Fibroblast of peridontal ligament (primary cell): ENCODE measurements at regions not wholly inside any gene's neighbourhood (a gene's known extent, or its start where the extent isn't known, plus 50 kb on each side); places are given as distances from the start of the nearest gene placed in this dataset.

Source experiments
- DNase-seq: peaks from one replicate; pipeline ENCODE4 v3.0.0-alpha.2; 2010; ENCODE audit errors: extremely low read depth

DNA sequence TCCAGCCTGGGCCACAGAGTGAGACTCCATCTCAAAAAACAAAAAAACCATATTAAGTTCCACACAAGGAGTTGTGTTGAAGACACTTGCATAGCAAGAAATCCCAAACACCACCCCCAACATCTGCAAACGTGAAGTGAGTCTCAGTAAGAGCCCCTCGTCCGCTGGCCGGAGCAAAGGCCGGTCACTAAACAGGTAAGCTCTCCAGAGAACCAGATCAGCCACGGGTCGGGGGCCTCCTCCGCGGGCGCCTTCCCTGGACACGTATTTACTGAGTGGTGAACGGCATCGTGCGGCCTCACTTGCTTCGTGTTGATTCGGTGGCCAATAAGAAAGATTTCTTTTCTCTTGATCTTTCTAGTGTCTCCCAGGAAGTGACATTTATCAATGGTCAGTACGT, 93.6 kb downstream of the MRPL36 start:
- DNase-seq, result no peak

GRCh38 chr5:1704676-1705075, 95.0 kb downstream of the MRPL36 start:
- DNase-seq, result no peak

GRCh38 chr5:1704266-1704665, 95.4 kb downstream of the MRPL36 start:
- DNase-seq, result no peak

DNA sequence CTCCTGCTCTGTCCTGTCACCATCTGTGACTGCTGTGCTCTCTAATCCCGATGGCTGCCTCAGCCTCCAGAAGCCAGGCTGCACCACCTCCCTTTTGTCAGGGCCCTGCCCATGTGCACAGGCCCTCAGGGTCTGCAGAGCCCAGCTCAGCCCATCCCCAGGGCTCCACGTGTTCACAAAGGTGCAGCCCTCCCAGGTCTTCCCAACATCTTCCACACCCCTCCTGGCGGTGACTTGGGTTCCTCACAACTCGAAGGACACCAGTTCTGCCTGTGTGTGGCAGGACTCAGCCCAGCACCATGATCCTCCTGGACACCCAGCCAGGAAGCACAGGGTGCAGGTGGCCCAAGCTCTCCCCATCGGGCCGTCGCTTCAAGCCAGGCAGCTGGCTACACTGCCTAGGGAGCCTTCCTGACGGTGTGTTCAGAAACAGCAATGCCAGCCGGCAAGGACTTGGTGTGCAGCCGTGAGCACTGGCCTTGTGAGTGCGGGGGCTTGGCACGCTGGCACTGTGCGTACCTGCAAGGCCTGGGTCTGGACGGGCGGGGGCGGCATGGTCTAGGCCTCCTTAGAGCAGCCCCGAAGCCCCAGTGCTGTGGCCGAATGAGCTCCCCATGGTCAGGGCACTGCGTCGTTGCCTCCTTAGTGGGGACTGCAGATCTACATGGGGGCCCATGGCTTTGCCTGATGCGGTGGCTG, 96.1 kb downstream of the MRPL36 start:
- no peak for DNase-seq

- no peak for DNase-seq
Measured at GRCh38 chr5:1702318-1702717, 97.3 kb downstream of the MRPL36 start.

GRCh38 chr5:1701884-1702283, 97.8 kb downstream of the MRPL36 start:
- no peak for DNase-seq

DNA sequence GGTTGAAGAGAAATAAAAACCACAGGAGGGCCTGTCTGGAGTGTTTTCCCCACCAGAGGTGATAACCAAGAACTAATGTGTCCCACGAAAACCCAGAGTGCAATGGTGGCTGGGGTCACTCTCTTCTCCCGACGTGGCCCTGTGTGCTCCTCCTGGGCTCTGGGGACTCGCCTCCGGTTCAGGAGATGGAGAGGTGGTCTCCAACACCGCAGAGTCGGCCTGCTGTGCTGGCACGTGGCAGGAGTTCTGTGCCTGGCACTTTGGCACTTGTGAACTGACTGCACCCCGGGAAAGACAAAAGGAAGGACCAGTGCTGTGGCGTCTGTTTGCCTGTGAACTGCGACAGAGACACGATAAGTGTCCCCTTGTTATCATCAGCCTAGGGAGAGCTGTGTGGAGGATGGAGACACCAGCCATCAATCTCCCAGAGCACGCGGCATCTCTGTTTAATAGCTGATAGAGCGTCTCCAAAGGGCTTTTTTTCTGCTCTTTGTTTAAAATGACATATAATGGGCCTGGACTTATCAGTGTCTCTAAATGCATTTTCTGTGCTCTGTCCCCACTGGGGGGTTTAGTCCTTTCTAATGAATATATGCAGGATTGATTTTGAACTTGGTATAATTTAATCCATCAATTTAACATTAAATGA, 98.3 kb downstream of the MRPL36 start:
- DNase-seq, result no peak

DNA sequence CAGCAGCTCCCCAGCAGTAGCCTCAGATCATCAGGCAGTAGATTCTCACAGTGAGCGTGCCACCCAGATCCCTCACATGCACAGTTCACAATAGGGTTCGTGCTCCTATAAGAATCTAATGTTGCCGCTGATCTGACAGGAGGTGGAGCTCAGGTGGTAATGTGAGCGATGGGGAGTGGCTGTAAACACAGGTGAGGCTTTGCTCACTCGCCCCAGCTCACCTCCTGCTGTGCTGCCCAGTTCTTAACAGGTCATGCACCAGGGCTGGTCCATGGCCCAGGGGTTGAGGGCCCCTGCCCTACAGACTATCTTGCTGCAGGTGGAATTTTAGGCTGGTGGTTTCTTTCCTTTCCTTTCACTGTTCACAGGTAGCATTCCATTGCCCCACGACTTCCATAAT, 100.2 kb downstream of the MRPL36 start:
- DNase-seq, result no peak

- DNase-seq, result no peak
Measured at GRCh38 chr5:1698589-1699316, 100.9 kb downstream of the MRPL36 start.

DNA sequence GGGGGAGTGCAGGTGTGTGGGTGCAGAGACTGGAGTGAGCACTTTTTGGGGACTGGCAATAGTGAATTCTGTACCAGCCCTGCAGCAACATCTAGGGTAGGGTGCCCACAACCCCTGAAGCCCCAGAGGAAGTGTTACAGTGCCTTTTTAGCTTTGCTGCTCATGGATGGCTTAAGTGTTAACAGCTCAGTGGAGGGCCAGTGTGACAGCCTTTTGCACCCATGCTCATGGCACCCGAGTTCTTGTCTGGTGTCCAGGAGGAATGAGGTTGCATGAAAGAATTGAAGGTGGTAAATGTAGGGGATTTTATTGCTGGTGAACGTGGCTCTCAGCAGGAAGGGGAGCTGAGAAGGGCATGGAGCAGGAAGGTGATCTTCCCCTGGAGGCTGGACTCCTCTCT, 107.3 kb downstream of the MRPL36 start:
- no peak for DNase-seq

- no peak for DNase-seq
Measured at GRCh38 chr5:1687301-1687970, 112.2 kb downstream of the MRPL36 start.

GRCh38 chr5:1686016-1686802, 113.4 kb downstream of the MRPL36 start:
- DNase-seq, result no peak

DNA sequence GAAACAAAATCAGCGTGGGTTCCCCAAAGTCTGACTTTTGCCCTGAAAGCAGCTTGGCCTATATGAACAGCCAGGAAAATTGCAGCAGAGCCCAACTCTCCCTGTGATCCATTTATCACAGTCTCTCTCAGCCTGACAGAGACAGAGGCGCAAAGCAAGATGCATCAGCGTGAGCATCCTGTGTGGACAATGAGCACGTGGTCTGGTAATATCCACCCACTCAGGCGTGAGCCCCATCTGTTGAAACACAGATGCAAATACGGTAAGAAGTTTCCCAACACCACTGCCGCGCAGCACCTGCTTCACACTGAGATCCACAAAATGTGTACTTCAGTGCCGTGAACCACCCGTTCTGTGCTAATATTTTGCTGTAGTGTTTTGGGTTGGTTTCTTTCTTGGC, 114.6 kb downstream of the MRPL36 start:
- no peak for DNase-seq

- DNase-seq, result no peak
Measured at GRCh38 chr5:1681955-1682354, 117.7 kb downstream of the MRPL36 start.

- no peak for DNase-seq
Measured at GRCh38 chr5:1673042-1673677, 126.5 kb downstream of the MRPL36 start.

- no peak for DNase-seq
Measured at GRCh38 chr5:1672396-1672795, 127.2 kb downstream of the MRPL36 start.

GRCh38 chr5:1671351-1671750, 128.3 kb downstream of the MRPL36 start:
- DNase-seq, result no peak

GRCh38 chr5:1670351-1670750, 129.3 kb downstream of the MRPL36 start:
- peak; percentile 4 for DNase-seq

- DNase-seq, result no peak
Measured at GRCh38 chr5:1669276-1670155, 130.1 kb downstream of the MRPL36 start.

- no peak for DNase-seq
Measured at GRCh38 chr5:1668141-1668721, 131.4 kb downstream of the MRPL36 start.
